B cell (primary cell): ENCODE measurements at regions not wholly inside any gene's neighbourhood (a gene's known extent, or its start where the extent isn't known, plus 50 kb on each side); places are given as distances from the start of the nearest gene placed in this dataset.
"Not testable (repeated sequence)": the region's sequence is repeated elsewhere in the genome, so short reads cannot be mapped to it uniquely, and the experiment has no call there.

Experiments used
- ATAC-seq: fragments of 200-7000 bp; cut with Tn5 transposase; one replicate; pipeline ENCODE4 v1.10.0; 2021; ENCODE audit warnings: low read depth, mild to moderate bottlenecking, moderate number of reproducible peaks, moderate library complexity
- CTCF ChIA-PET: fragments of 350-600 bp; sonication (Branson Sonifier 250); formaldehyde crosslinking; loops from one replicate; lab custom pipeline; 2021; ENCODE audit warnings: antibody characterized with exemption, inconsistent platforms; lab: Charles Lee
- POLR2A ChIA-PET: fragments of 350-600 bp; sonication (Branson Sonifier 250); formaldehyde crosslinking; loops from one replicate; lab custom pipeline; 2021; ENCODE audit warnings: antibody characterized with exemption; lab: Charles Lee
- DNase-seq: peaks from one replicate; pipeline ENCODE4 v3.0.0; 2013
- H2AFZ ChIP-seq: 2 replicates; pipeline ENCODE4 v1.6.1; 2012; ENCODE audit warnings: mild to moderate bottlenecking, low read depth, low read length; ENCODE audit not compliant: insufficient read depth, poor library complexity, severe bottlenecking
- H3K27ac ChIP-seq, 2 donors: 1 replicate in 1 of 2; 2 replicates in 1 of 2; pipeline ENCODE4 v1.5.1; 2012 to 2013; ENCODE audit warnings: low read length in 2 of 2, mild to moderate bottlenecking in 2 of 2, moderate library complexity in 1 of 2
- H3K27me3 ChIP-seq, 4 experiments: fragments of 200-600 bp in 1 of 4; sonication (generic) in 1 of 4; replicated peaks in 1 of 4; 1 replicate in 2 of 4; 2 replicates in 2 of 4; pipeline versions ENCODE4 v1.6.1 to v1.7.0; 2013 to 2016; ENCODE audit warnings: low read length in 3 of 4, mild to moderate bottlenecking in 2 of 4, mixed read lengths in 1 of 4, moderate library complexity in 1 of 4; ENCODE audit not compliant: insufficient read depth in 4 of 4, control insufficient read depth in 3 of 4; ENCODE audit errors: control extremely low read depth in 1 of 4
- H3K36me3 ChIP-seq, 2 experiments: replicated peaks in 1 of 2; 1 replicate in 1 of 2; 2 replicates in 1 of 2; pipeline versions ENCODE4 v1.6.1 to v1.7.1; 2013; ENCODE audit warnings: low read length in 1 of 2; ENCODE audit not compliant: insufficient read depth in 2 of 2, control insufficient read depth in 1 of 2; ENCODE audit errors: control extremely low read depth in 1 of 2, extremely low read depth in 1 of 2
- H3K4me1 ChIP-seq, 2 donors: fragments of 200-600 bp in 1 of 2; sonication (generic) in 1 of 2; 1 replicate in 1 of 2; 2 replicates in 1 of 2; pipeline versions ENCODE4 v1.5.1 to v1.6.1; 2013 to 2017; ENCODE audit warnings: low read length in 2 of 2; ENCODE audit not compliant: control insufficient read depth in 2 of 2, insufficient read depth in 2 of 2
- H3K4me2 ChIP-seq: replicated peaks from 2 replicates; pipeline ENCODE3; 2012; ENCODE audit warnings: mild to moderate bottlenecking, low read depth, low read length; ENCODE audit not compliant: poor library complexity, severe bottlenecking
- H3K4me3 ChIP-seq, 5 experiments: fragments of 200-600 bp in 1 of 5; sonication (generic) in 1 of 5; 1 replicate in 3 of 5; 2 replicates in 2 of 5; pipeline versions ENCODE4 v1.5.1 to v1.7.0; 2011 to 2016; ENCODE audit warnings: low read length in 4 of 5, mild to moderate bottlenecking in 4 of 5, low read depth in 2 of 5, control low read depth in 1 of 5, moderate library complexity in 1 of 5; ENCODE audit not compliant: insufficient read depth in 1 of 5; ENCODE audit errors: control extremely low read depth in 1 of 5, extremely low read depth in 1 of 5
- H3K79me2 ChIP-seq: fragments of 200-600 bp; sonication (generic); one replicate; pipeline ENCODE4 v1.6.0; 2016; ENCODE audit warnings: low read length; ENCODE audit not compliant: control insufficient read depth, insufficient read depth
- H3K9ac ChIP-seq: fragments of 200-600 bp; sonication (generic); 2 replicates; pipeline ENCODE4 v1.6.1; 2017; ENCODE audit warnings: mild to moderate bottlenecking, low read length, moderate library complexity
- H3K9me3 ChIP-seq, 3 donors: one replicate each; pipeline versions ENCODE4 v1.6.1 to v1.7.1; 2013; ENCODE audit warnings: low read length in 2 of 3; ENCODE audit not compliant: control insufficient read depth in 2 of 3, insufficient read depth in 1 of 3; ENCODE audit errors: control extremely low read depth in 1 of 3
- H4K20me1 ChIP-seq: 2 replicates; pipeline ENCODE4 v1.6.0; 2012; ENCODE audit warnings: mild to moderate bottlenecking, low read length; ENCODE audit not compliant: insufficient read depth, control insufficient read depth, poor library complexity, severe bottlenecking
- H3K27ac Mint-ChIP-seq: one replicate; pipeline ENCODE4 v1.8.0; 2021; ENCODE audit warnings: mixed read lengths
- H3K27me3 Mint-ChIP-seq: one replicate; pipeline ENCODE4 v1.8.0; 2021; ENCODE audit warnings: mixed read lengths
- H3K4me1 Mint-ChIP-seq: one replicate; pipeline ENCODE4 v1.8.0; 2021; ENCODE audit warnings: mixed read lengths
- H3K4me3 Mint-ChIP-seq: one replicate; pipeline ENCODE4 v1.8.0; 2021; ENCODE audit warnings: mixed read lengths
- H3K9me3 Mint-ChIP-seq: one replicate; pipeline ENCODE4 v1.8.0; 2022; ENCODE audit warnings: mixed read lengths; ENCODE audit not compliant: insufficient read depth
- EZH2 ChIP-seq: IDR thresholded peaks from 2 replicates; pipeline ENCODE4 v1.6.1; 2012; ENCODE audit warnings: borderline replicate concordance, low read depth, mild to moderate bottlenecking, moderate library complexity, low read length; ENCODE audit not compliant: insufficient read depth, poor library complexity, severe bottlenecking
- WGBS: methylation state at CpG from one replicate; pipeline ENCODE4 v1.1.5; 2013; ENCODE audit warnings: missing lambda C conversion rate; ENCODE audit not compliant: insufficient coverage; 5-methylcytosine and 5-hydroxymethylcytosine counted together
- intact Hi-C: fragments of 100-400 bp; cut with micrococcal nuclease; formaldehyde crosslinking; loops from one replicate; pipeline ENCODE4 v1.10.0; 2022
- TF ChIP-seq, protein P1 (sequence below): fragments of 200-600 bp; IDR thresholded peaks from one replicate; pipeline ENCODE4 v1.8.0; 2022; ENCODE audit warnings: antibody characterized with exemption, mild to moderate bottlenecking

DNA sequence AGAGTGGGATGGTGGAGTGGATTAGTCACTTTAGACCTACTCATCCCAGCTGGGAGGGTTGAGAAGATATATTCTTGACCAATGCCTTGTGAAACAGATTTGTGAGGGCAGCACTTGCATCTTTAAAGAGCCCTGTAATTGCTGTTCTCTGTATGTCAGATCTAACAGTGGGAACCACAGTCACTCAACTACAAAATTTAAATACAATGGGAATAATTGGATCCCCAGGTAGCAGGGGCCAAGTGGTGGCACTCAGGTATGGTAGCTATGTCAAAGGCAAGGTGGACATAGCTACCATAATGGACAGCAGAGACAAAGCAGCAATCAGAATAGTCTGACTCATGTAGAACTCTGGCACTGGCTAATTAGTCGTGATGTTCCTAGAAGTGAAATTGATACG is 559.6 kb downstream of the PTPRU start:
- CTCF ChIA-PET, result not testable (repeated sequence)

GRCh38 chr1:29793653-29794348 is 557.5 kb downstream of the PTPRU start:
- intact Hi-C loops, result no loop called here
- no peak overlapping the region for H2AFZ ChIP-seq
- H3K27me3 ChIP-seq, result no peaks in the 10 kb centered on the region
- Mint-ChIP-seq H3K9me3 (peaks cover 6% of the 10 kb centered on the region), H3K27ac (no peak overlapping the region), H3K4me3 (no peak overlapping the region), H3K27me3 (peaks cover 7% of the 10 kb centered on the region), H3K4me1 (no peaks in the 10 kb centered on the region)
- CTCF ChIA-PET, result no interaction called here
- DNase-seq (no peak), ATAC-seq (no peak)
- no peaks in the 10 kb centered on the region for H3K79me2 ChIP-seq
- H3K4me3 ChIP-seq, result no peak overlapping the region
- H3K27ac ChIP-seq, result no peak overlapping the region
- TF ChIP-seq EZH2, result no peak
- TF ChIP-seq, protein P1, sequence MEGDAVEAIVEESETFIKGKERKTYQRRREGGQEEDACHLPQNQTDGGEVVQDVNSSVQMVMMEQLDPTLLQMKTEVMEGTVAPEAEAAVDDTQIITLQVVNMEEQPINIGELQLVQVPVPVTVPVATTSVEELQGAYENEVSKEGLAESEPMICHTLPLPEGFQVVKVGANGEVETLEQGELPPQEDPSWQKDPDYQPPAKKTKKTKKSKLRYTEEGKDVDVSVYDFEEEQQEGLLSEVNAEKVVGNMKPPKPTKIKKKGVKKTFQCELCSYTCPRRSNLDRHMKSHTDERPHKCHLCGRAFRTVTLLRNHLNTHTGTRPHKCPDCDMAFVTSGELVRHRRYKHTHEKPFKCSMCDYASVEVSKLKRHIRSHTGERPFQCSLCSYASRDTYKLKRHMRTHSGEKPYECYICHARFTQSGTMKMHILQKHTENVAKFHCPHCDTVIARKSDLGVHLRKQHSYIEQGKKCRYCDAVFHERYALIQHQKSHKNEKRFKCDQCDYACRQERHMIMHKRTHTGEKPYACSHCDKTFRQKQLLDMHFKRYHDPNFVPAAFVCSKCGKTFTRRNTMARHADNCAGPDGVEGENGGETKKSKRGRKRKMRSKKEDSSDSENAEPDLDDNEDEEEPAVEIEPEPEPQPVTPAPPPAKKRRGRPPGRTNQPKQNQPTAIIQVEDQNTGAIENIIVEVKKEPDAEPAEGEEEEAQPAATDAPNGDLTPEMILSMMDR, result no peak
- H3K36me3 ChIP-seq, result no peaks in the 10 kb centered on the region
- H4K20me1 ChIP-seq, result no peaks in the 10 kb centered on the region
- H3K9ac ChIP-seq, result no peak overlapping the region
- no peaks in the 10 kb centered on the region for H3K9me3 ChIP-seq
- POLR2A ChIA-PET, result no interaction called here
- no peak overlapping the region for H3K4me2 ChIP-seq
- WGBS, result 88% methylated on average over 7 of the region's 8 CpGs
- H3K4me1 ChIP-seq, result no peaks in the 10 kb centered on the region

More for the DNA sequence above, 559.6 kb downstream of the PTPRU start:
- H3K27me3 Mint-ChIP-seq, H3K4me3 ChIP-seq, H3K27ac Mint-ChIP-seq, H3K9me3 ChIP-seq, H3K9me3 Mint-ChIP-seq, H3K36me3 ChIP-seq, intact Hi-C loops, ATAC-seq, H3K79me2 ChIP-seq, H2AFZ ChIP-seq, H3K27ac ChIP-seq, H3K4me2 ChIP-seq, H3K4me3 Mint-ChIP-seq, H3K9ac ChIP-seq, DNase-seq, H4K20me1 ChIP-seq, H3K4me1 Mint-ChIP-seq, H3K4me1 ChIP-seq, POLR2A ChIA-PET, H3K27me3 ChIP-seq: not testable (repeated sequence)
- WGBS, result no CpG with 5 or more reads among the region's 2 CpGs
